ENCODE measurements at regions not wholly inside any gene's neighbourhood (a gene's known extent, or its start where the extent isn't known, plus 50 kb on each side); places are given as distances from the start of the nearest gene placed in this dataset.

DNA sequence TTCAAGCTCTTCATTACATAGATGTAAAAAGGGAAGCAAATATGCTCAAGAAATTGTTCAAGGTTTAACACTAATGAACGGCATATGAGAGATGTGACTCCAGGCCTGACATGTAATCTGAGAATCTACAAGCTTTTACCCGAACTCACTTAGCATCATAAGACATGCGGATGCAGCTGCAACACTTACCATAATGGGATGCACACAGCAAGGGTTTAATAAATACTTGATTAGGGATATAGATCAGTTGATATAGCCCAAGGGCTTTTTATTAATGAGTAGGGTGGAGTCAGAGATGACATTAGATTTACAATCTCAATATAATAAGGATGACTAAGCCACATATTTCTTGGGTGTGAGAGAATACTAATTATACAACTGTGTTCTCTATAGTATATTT, 2215.5 kb downstream of the MAT2B start:
- H2BK12ac ChIP-seq (ENCODE audit: low read length), result no peak overlapping the region
- H2AFZ ChIP-seq (ENCODE audit: insufficient read depth, low read length, poor library complexity), result no peak overlapping the region
- no peaks in the 10 kb centered on the region for H3K79me2 ChIP-seq (ENCODE audit: control insufficient read depth, insufficient read depth, low read length, poor library complexity)
- no peaks in the 10 kb centered on the region for H3K36me3 ChIP-seq (ENCODE audit: control insufficient read depth in 1 of 2, insufficient read depth in 2 of 2, low read length in 2 of 2)
- H3K9me3 ChIP-seq (ENCODE audit: insufficient read depth, low read depth, low read length), result no peaks in the 10 kb centered on the region
- H3K4ac ChIP-seq (ENCODE audit: low read depth, low read length), result no peak overlapping the region
- no peak for DNase-seq
- no peak overlapping the region for H3K14ac ChIP-seq (ENCODE audit: low read length)
- H4K91ac ChIP-seq (ENCODE audit: low read depth, low read length), result no peak overlapping the region
- H3K27me3 ChIP-seq (ENCODE audit: insufficient read depth, low read length), result no peaks in the 10 kb centered on the region
- H4K8ac ChIP-seq (ENCODE audit: low read depth, low read length), result no peak overlapping the region
- no peak overlapping the region for H2BK5ac ChIP-seq (ENCODE audit: low read depth, low read length, poor library complexity)
- WGBS (ENCODE audit: extremely low coverage, insufficient coverage, insufficient read length), result no CpG with 5 or more reads among the region's 3 CpGs
- no peak overlapping the region for H3K9ac ChIP-seq (ENCODE audit: low read length)
- H3K4me3 ChIP-seq (ENCODE audit: low read depth, low read length), result no peak overlapping the region
- H3K23ac ChIP-seq (ENCODE audit: low read length), result no peak overlapping the region
- no peak overlapping the region for H3K4me2 ChIP-seq (ENCODE audit: low read length)
- H2BK120ac ChIP-seq (ENCODE audit: insufficient read depth, low read length, poor library complexity), result no peak overlapping the region
- no peak overlapping the region for H4K12ac ChIP-seq (ENCODE audit: low read depth, low read length)
- no peak overlapping the region for H2AK5ac ChIP-seq (ENCODE audit: low read length)
- H3K27ac ChIP-seq (ENCODE audit: low read depth, low read length), result no peak overlapping the region
- no peaks in the 10 kb centered on the region for H3K4me1 ChIP-seq (ENCODE audit: control insufficient read depth in 1 of 2, insufficient read depth in 2 of 2, low read length in 2 of 2)
- H3K18ac ChIP-seq (ENCODE audit: low read length), result no peak overlapping the region
- no peaks in the 10 kb centered on the region for H3K79me1 ChIP-seq (ENCODE audit: low read length)

DNA sequence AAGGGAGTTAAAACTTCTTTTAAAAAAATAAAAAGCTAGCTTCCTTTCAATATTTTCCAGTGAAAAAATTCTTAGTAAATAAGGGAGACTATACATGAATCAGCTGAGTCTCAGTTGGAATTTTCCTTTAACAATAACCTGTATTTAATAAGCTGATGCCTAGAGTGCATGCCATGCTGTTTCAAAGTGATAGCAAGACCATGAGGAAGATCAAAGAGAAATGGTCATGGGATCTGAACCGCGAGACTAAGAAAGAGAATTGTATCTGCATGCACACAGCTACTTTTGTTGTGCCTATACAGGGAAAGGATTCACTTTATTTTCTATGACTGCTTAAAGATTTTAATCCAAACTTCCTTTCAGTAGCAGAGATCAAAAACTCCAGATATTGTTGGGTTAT, 2217.0 kb downstream of the MAT2B start:
- Histone ChIP-seq H3K4me2 (ENCODE audit: low read length) (no peak overlapping the region), H3K4ac (ENCODE audit: low read depth, low read length) (no peak overlapping the region), H3K18ac (ENCODE audit: low read length) (no peak overlapping the region), H3K23ac (ENCODE audit: low read length) (no peak overlapping the region), H2AK5ac (ENCODE audit: low read length) (no peak overlapping the region), H3K14ac (ENCODE audit: low read length) (no peak overlapping the region), H3K9ac (ENCODE audit: low read length) (no peak overlapping the region), H3K4me3 (ENCODE audit: low read depth, low read length) (no peak overlapping the region), H3K4me1 (ENCODE audit: control insufficient read depth in 1 of 2, insufficient read depth in 2 of 2, low read length in 2 of 2) (no peaks in the 10 kb centered on the region), H2BK5ac (ENCODE audit: low read depth, low read length, poor library complexity) (no peak overlapping the region), H2BK120ac (ENCODE audit: insufficient read depth, low read length, poor library complexity) (no peak overlapping the region), H3K36me3 (ENCODE audit: control insufficient read depth in 1 of 2, insufficient read depth in 2 of 2, low read length in 2 of 2) (no peaks in the 10 kb centered on the region), H2AFZ (ENCODE audit: insufficient read depth, low read length, poor library complexity) (no peak overlapping the region), H3K27ac (ENCODE audit: low read depth, low read length) (no peak overlapping the region), H3K27me3 (ENCODE audit: insufficient read depth, low read length) (no peaks in the 10 kb centered on the region), H3K9me3 (ENCODE audit: insufficient read depth, low read depth, low read length) (no peaks in the 10 kb centered on the region), H3K79me1 (ENCODE audit: low read length) (no peaks in the 10 kb centered on the region), H4K12ac (ENCODE audit: low read depth, low read length) (no peak overlapping the region), H4K8ac (ENCODE audit: low read depth, low read length) (no peak overlapping the region), H3K79me2 (ENCODE audit: control insufficient read depth, insufficient read depth, low read length, poor library complexity) (no peaks in the 10 kb centered on the region), H2BK12ac (ENCODE audit: low read length) (no peak overlapping the region), H4K91ac (ENCODE audit: low read depth, low read length) (no peak overlapping the region)
- no peak for DNase-seq
- no CpG with 5 or more reads among the region's 2 CpGs for WGBS (ENCODE audit: extremely low coverage, insufficient coverage, insufficient read length)

DNA sequence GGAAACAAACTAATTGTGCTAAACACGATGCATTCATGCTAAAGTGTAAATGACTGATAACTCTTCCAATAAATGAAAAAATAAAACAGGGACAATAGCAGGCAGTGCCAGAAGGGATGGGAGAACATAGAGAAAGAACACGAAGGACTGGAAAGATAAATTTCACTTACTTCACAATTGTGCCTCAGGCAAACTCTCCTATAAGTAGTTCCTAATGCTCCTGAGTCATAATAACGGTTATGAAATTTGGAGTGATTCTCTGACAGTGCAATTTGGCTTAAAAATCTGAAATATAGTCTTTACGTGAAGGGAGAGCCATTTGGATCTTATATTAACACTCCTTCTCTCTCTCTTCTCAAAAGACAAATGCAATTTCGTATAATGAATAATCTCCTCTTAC, 2218.5 kb downstream of the MAT2B start:
- no peaks in the 10 kb centered on the region for H3K79me1 ChIP-seq (ENCODE audit: low read length)
- H2BK5ac ChIP-seq (ENCODE audit: low read depth, low read length, poor library complexity), result no peak overlapping the region
- no peak overlapping the region for H2AK5ac ChIP-seq (ENCODE audit: low read length)
- no peaks in the 10 kb centered on the region for H3K9me3 ChIP-seq (ENCODE audit: insufficient read depth, low read depth, low read length)
- no peaks in the 10 kb centered on the region for H3K4me1 ChIP-seq (ENCODE audit: control insufficient read depth in 1 of 2, insufficient read depth in 2 of 2, low read length in 2 of 2)
- no peaks in the 10 kb centered on the region for H3K36me3 ChIP-seq (ENCODE audit: control insufficient read depth in 1 of 2, insufficient read depth in 2 of 2, low read length in 2 of 2)
- no peak overlapping the region for H4K91ac ChIP-seq (ENCODE audit: low read depth, low read length)
- H3K23ac ChIP-seq (ENCODE audit: low read length), result no peak overlapping the region
- no peaks in the 10 kb centered on the region for H3K79me2 ChIP-seq (ENCODE audit: control insufficient read depth, insufficient read depth, low read length, poor library complexity)
- H3K18ac ChIP-seq (ENCODE audit: low read length), result no peak overlapping the region
- DNase-seq, result peak in 1 of 2 donors; percentile 35
- no peak overlapping the region for H3K27ac ChIP-seq (ENCODE audit: low read depth, low read length)
- H4K8ac ChIP-seq (ENCODE audit: low read depth, low read length), result no peak overlapping the region
- no peak overlapping the region for H3K9ac ChIP-seq (ENCODE audit: low read length)
- no peak overlapping the region for H4K12ac ChIP-seq (ENCODE audit: low read depth, low read length)
- H2BK120ac ChIP-seq (ENCODE audit: insufficient read depth, low read length, poor library complexity), result no peak overlapping the region
- H3K14ac ChIP-seq (ENCODE audit: low read length), result no peak overlapping the region
- no CpG with 5 or more reads among the region's 5 CpGs for WGBS (ENCODE audit: extremely low coverage, insufficient coverage, insufficient read length)
- H2AFZ ChIP-seq (ENCODE audit: insufficient read depth, low read length, poor library complexity), result no peak overlapping the region
- no peak overlapping the region for H2BK12ac ChIP-seq (ENCODE audit: low read length)
- H3K4ac ChIP-seq (ENCODE audit: low read depth, low read length), result no peak overlapping the region
- no peaks in the 10 kb centered on the region for H3K27me3 ChIP-seq (ENCODE audit: insufficient read depth, low read length)
- H3K4me2 ChIP-seq (ENCODE audit: low read length), result no peak overlapping the region
- no peak overlapping the region for H3K4me3 ChIP-seq (ENCODE audit: low read depth, low read length)

DNA sequence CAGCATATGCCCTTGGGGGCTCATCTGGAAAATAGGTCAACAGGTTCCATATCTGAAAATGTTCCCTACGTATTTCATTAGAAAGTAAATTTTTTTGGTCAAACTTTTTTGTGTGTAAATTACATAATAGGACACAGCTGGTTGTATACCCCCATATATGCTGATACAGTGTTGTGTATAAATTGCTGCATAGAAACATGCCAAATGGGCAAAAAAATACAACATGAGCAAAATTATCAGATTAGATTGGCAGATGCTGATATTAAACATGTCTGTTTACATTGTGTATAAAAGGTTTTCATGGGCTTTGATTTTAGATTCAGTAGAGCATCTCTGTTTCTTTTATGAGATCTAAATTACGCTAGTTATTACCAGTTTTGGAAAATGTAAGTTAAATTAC, 2223.0 kb downstream of the MAT2B start:
- Histone ChIP-seq H3K79me1 (ENCODE audit: low read length) (no peaks in the 10 kb centered on the region), H3K4me3 (ENCODE audit: low read depth, low read length) (no peak overlapping the region), H2BK120ac (ENCODE audit: insufficient read depth, low read length, poor library complexity) (no peak overlapping the region), H3K23ac (ENCODE audit: low read length) (no peak overlapping the region), H3K4me2 (ENCODE audit: low read length) (no peak overlapping the region), H2AK5ac (ENCODE audit: low read length) (no peak overlapping the region), H2BK12ac (ENCODE audit: low read length) (no peak overlapping the region), H4K8ac (ENCODE audit: low read depth, low read length) (no peak overlapping the region), H3K9me3 (ENCODE audit: insufficient read depth, low read depth, low read length) (no peaks in the 10 kb centered on the region), H3K27ac (ENCODE audit: low read depth, low read length) (no peak overlapping the region), H4K12ac (ENCODE audit: low read depth, low read length) (no peak overlapping the region), H3K9ac (ENCODE audit: low read length) (no peak overlapping the region), H3K4me1 (ENCODE audit: control insufficient read depth in 1 of 2, insufficient read depth in 2 of 2, low read length in 2 of 2) (no peaks in the 10 kb centered on the region), H2BK5ac (ENCODE audit: low read depth, low read length, poor library complexity) (no peak overlapping the region), H3K4ac (ENCODE audit: low read depth, low read length) (no peak overlapping the region), H2AFZ (ENCODE audit: insufficient read depth, low read length, poor library complexity) (no peak overlapping the region), H3K36me3 (ENCODE audit: control insufficient read depth in 1 of 2, insufficient read depth in 2 of 2, low read length in 2 of 2) (no peaks in the 10 kb centered on the region), H3K14ac (ENCODE audit: low read length) (no peak overlapping the region), H3K18ac (ENCODE audit: low read length) (no peak overlapping the region), H3K27me3 (ENCODE audit: insufficient read depth, low read length) (no peaks in the 10 kb centered on the region), H4K91ac (ENCODE audit: low read depth, low read length) (no peak overlapping the region), H3K79me2 (ENCODE audit: control insufficient read depth, insufficient read depth, low read length, poor library complexity) (no peaks in the 10 kb centered on the region)
- no CpG with 5 or more reads among the region's 2 CpGs for WGBS (ENCODE audit: extremely low coverage, insufficient coverage, insufficient read length)
- DNase-seq, result no peak

All from trophoblast cell (in vitro differentiated cells and primary cell).